NT2/D1 (cell line): ENCODE measurements at regions not wholly inside any gene's neighbourhood (a gene's known extent, or its start where the extent isn't known, plus 50 kb on each side); places are given as distances from the start of the nearest gene placed in this dataset.

Experiments
- DNase-seq: peaks from one replicate; pipeline ENCODE4 v3.0.0-alpha.2; 2011; ENCODE audit warnings: low read depth, low spot score
- H3K27me3 ChIP-seq: 2 replicates; pipeline ENCODE4 v1.6.0; 2011; ENCODE audit warnings: mild to moderate bottlenecking; ENCODE audit not compliant: insufficient read length, insufficient read depth
- H3K36me3 ChIP-seq: 2 replicates; pipeline ENCODE4 v1.6.1; 2011; ENCODE audit warnings: mild to moderate bottlenecking, low read length, mixed read lengths; ENCODE audit not compliant: insufficient read depth, insufficient read length
- H3K4me1 ChIP-seq: 2 replicates; pipeline ENCODE4 v1.5.1; 2011; ENCODE audit not compliant: insufficient read depth, insufficient read length
- H3K4me3 ChIP-seq: 2 replicates; pipeline ENCODE4 v1.5.1; 2011; ENCODE audit warnings: low read depth; ENCODE audit not compliant: insufficient read length
- H3K9ac ChIP-seq: 2 replicates; pipeline ENCODE4 v1.6.0; 2011; ENCODE audit warnings: low read depth; ENCODE audit not compliant: insufficient read length
- H3K9me3 ChIP-seq: 2 replicates; pipeline ENCODE4 v1.5.1; 2011; ENCODE audit warnings: mild to moderate bottlenecking, low read length; ENCODE audit not compliant: insufficient read depth
- SUZ12 ChIP-seq: IDR thresholded peaks from 2 replicates; pipeline ENCODE4 v1.6.1; 2011; ENCODE audit not compliant: insufficient read length, insufficient read depth; ENCODE audit errors: extremely low read depth
- YY1 ChIP-seq: IDR thresholded peaks from 2 replicates; pipeline ENCODE4 v1.6.1; 2011; ENCODE audit not compliant: insufficient read length, insufficient read depth
- ZNF274 ChIP-seq: IDR thresholded peaks from 2 replicates; pipeline ENCODE4 v1.6.1; 2011; ENCODE audit warnings: mild to moderate bottlenecking, low read depth, low read length

DNA sequence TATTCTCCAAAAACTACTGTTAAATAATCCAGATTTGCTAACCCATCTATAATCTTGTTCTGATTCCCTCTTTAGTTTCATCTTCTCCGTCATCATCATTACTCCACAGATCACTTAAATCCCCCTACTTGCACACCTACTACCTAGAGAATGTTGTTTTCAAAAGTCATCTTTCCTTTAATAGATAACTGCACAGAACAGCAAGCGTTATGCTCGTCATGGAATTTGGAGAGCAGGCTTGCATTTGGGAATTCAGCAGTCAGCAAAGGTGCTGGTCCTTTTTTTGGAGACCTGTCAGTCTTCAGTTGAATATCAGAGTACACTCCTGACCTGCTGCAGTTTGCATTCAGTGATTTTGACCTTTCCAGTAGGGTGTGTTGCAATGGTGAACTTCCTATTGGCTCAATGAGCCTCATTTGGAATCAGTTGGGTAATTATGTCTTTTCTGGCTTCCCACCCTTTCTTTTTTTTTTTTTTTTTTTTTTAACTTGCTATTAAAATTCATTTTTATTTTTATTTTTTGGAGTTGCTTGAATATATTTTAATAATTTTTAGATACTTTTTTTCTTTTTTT is 110.6 kb downstream of the HNRNPLL start:
- TF ChIP-seq YY1 (no peak), SUZ12 (no peak), ZNF274 (no peak)
- H3K9ac ChIP-seq = no peak overlapping the region
- DNase-seq = no peak
- H3K36me3 ChIP-seq = no peaks in the 10 kb centered on the region
- H3K4me3 ChIP-seq = no peak overlapping the region
- H3K27me3 ChIP-seq = no peaks in the 10 kb centered on the region
- H3K4me1 ChIP-seq = no peaks in the 10 kb centered on the region
- no peaks in the 10 kb centered on the region for H3K9me3 ChIP-seq

DNA sequence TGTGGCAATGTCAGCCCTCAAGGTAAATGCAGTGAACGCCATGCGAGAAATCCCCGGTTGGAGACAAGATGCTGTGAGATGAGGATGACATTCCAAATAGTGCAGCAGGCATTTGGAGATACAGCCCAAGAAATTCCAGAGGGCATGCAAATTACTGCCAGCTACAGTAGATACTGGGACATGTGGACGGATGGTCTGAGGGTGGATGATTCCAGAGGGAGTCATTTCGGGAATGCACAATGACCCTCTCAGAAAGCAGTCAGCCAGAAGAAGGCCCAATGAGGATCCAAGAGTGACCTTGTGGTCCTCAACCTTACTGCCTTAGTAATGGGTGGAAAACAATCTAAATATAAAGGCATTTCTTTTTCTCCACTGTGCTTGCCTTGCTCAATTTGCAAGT is 111.3 kb downstream of the HNRNPLL start:
- no peaks in the 10 kb centered on the region for H3K4me1 ChIP-seq
- H3K27me3 ChIP-seq = no peaks in the 10 kb centered on the region
- H3K4me3 ChIP-seq = no peak overlapping the region
- TF ChIP-seq SUZ12 (no peak), YY1 (no peak), ZNF274 (no peak)
- no peak overlapping the region for H3K9ac ChIP-seq
- no peaks in the 10 kb centered on the region for H3K36me3 ChIP-seq
- H3K9me3 ChIP-seq = no peaks in the 10 kb centered on the region
- DNase-seq = no peak

DNA sequence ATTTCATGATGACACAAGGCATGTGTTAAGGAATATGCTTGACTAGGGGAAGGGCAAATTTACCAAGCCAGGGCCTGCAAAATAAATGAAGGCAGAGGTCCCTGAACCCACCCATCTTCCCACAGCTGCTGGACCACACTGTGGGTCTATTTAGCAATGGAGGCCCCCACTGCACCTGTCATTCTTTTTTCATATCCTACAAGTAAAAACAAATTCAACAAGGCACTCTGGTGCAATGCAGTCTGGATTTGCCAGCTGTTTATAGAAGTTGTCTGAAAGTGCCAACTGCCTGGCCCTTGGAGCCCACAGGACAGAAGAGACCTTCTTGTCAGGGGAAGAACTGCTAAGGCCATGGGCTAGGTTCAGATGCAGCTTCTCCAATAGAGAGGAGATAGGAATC is 112.8 kb upstream of the ATL2 start:
- no peaks in the 10 kb centered on the region for H3K4me1 ChIP-seq
- no peak overlapping the region for H3K9ac ChIP-seq
- H3K9me3 ChIP-seq = no peaks in the 10 kb centered on the region
- no peak for TF ChIP-seq ZNF274
- no peak for TF ChIP-seq YY1
- TF ChIP-seq SUZ12 = no peak
- H3K27me3 ChIP-seq = no peaks in the 10 kb centered on the region
- H3K4me3 ChIP-seq = no peak overlapping the region
- DNase-seq = no peak
- H3K36me3 ChIP-seq = no peaks in the 10 kb centered on the region

DNA sequence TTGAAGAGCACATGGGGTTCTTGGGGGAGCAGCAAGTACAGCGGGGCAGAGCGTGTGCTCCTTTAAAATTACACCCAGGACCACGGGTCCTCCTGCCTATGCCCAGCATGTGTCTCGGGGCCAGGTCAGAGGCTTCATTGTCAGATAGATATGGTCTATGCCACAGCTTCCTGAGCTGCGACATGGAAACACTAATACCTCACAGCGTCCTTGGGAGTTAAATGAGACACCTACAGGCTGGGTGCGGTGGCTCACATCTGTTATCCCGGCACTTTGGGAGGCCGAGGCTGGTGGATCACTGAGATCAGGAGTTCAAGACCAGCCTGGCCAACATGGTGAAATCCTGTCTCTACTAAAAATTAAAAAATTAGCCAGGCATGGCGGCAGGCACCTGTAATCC is 110.8 kb upstream of the ATL2 start:
- no peak for TF ChIP-seq SUZ12
- no peak for TF ChIP-seq ZNF274
- TF ChIP-seq YY1 = no peak
- no peak overlapping the region for H3K9ac ChIP-seq
- no peaks in the 10 kb centered on the region for H3K27me3 ChIP-seq
- H3K9me3 ChIP-seq = no peaks in the 10 kb centered on the region
- H3K36me3 ChIP-seq = no peaks in the 10 kb centered on the region
- no peak for DNase-seq
- no peak overlapping the region for H3K4me3 ChIP-seq
- H3K4me1 ChIP-seq = no peaks in the 10 kb centered on the region

DNA sequence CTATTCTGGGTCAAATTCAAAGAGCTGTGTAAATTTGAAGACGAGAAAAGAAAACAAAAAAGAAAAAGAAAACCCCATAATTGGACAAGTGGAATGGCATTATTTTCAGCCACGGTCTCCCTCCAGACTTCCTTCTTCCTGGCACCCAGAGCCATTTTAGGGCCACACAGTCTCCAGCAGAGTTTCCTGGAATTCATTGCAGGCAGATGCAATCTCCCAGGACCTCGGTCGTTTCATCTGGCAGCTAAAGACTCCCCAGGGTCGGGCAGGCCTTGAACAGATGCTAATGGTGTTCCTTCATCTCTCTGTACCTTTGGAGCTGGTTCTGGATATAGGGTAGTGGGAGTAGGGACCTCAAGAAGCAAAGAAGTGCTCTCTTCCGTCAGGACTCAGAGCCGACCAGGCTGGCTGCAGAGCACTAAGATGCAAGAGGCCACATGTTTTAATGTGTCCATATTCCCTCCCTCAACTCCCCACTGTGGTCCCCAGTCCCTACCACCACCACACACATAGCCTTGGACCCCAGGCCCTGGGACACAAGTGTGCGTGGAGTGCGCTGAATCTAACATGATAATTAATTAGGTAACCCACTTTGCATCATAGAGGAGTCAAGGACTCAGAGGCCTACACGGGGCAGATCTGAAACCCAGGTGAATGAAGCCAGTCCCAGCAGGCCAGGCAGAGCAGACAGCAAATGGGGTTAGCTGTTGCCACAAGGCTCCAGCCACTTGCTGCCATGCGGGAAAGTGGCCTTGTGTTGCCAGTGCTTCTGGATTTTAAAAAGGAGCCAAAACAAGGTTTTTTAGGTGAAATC is 109.3 kb upstream of the ATL2 start:
- Histone ChIP-seq H3K36me3 (no peaks in the 10 kb centered on the region), H3K9ac (no peak overlapping the region)
- no peak for TF ChIP-seq SUZ12
- TF ChIP-seq YY1 = no peak
- no peak for TF ChIP-seq ZNF274

DNA sequence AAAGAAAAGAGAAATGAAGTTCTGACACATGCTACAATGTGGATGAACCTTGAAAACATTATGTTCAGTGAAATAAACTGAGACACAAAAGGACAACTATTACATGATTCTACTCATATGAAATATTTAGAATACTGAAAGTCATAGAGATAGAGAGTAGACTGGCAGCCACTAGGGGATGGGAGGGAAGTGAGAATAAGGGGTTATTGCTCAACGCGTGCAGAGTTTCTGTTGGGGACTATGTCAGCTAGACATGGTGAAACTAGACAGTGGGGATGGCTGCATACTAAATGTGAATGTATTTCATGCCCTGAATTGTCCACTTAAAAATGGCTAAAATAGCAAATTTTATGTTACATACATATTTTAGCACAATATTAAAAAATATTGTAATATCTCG is 108.7 kb upstream of the ATL2 start:
- Histone ChIP-seq H3K4me1 (no peaks in the 10 kb centered on the region), H3K36me3 (no peaks in the 10 kb centered on the region), H3K27me3 (no peaks in the 10 kb centered on the region), H3K9me3 (peaks cover 5% of the 10 kb centered on the region), H3K9ac (no peak overlapping the region), H3K4me3 (no peak overlapping the region)
- no peak for DNase-seq
- TF ChIP-seq ZNF274 = no peak
- no peak for TF ChIP-seq SUZ12
- no peak for TF ChIP-seq YY1

More for the DNA sequence above, 109.3 kb upstream of the ATL2 start:
- H3K4me1 ChIP-seq = no peaks in the 10 kb centered on the region
- no peaks in the 10 kb centered on the region for H3K27me3 ChIP-seq
- H3K9me3 ChIP-seq = no peaks in the 10 kb centered on the region
- no peak overlapping the region for H3K4me3 ChIP-seq
- DNase-seq = no peak

DNA sequence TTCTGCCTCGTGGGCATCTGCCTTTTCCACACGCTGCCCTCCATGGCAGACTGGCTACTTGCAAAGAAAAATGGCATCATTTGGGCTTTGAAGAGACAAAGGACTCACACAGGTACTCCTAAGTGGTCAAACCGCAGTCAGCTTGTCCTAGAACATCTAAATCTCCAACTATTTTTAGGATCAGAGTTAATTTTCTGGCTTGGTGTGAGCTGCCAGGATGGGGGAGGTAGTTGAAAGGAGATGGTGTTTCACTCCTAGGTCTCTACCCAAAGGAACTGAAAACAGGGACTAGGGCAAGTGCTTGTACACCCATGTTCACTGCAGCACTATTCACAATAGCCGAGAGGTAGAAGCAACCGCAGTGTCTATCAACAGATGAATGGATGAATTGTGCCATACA is 107.9 kb upstream of the ATL2 start:
- no peaks in the 10 kb centered on the region for H3K36me3 ChIP-seq
- peaks cover 13% of the 10 kb centered on the region for H3K9me3 ChIP-seq
- no peak overlapping the region for H3K9ac ChIP-seq
- H3K27me3 ChIP-seq = no peaks in the 10 kb centered on the region
- TF ChIP-seq ZNF274 (no peak), SUZ12 (no peak), YY1 (no peak)
- no peak for DNase-seq
- H3K4me3 ChIP-seq = no peak overlapping the region
- H3K4me1 ChIP-seq = no peaks in the 10 kb centered on the region
